Cardiac muscle cell (in vitro differentiated cells and primary cell): ENCODE measurements at regions not wholly inside any gene's neighbourhood (a gene's known extent, or its start where the extent isn't known, plus 50 kb on each side); places are given as distances from the start of the nearest gene placed in this dataset.

Experiments used
- DNase-seq, 2 donors: peaks; one replicate each; pipeline versions ENCODE4 v3.0.0 to v3.0.0-alpha.2; 2010 to 2017; ENCODE audit warnings: low read depth in 1 of 2, low spot score in 1 of 2
- H3K27ac ChIP-seq: fragments of 200-600 bp; sonication (generic); 2 replicates; pipeline ENCODE4 v1.5.1; 2016
- H3K27me3 ChIP-seq: fragments of 200-600 bp; sonication (generic); 2 replicates; pipeline ENCODE4 v1.6.0; 2016; ENCODE audit warnings: control low read depth
- H3K36me3 ChIP-seq: fragments of 200-600 bp; sonication (generic); 2 replicates; pipeline ENCODE4 v1.5.1; 2016; ENCODE audit warnings: control low read depth
- H3K4me1 ChIP-seq: fragments of 200-600 bp; sonication (generic); 2 replicates; pipeline ENCODE4 v1.8.1; 2017; ENCODE audit warnings: low read depth, mild to moderate bottlenecking, mixed run types
- H3K4me3 ChIP-seq: fragments of 200-600 bp; sonication (generic); 2 replicates; pipeline ENCODE4 v1.5.1; 2016; ENCODE audit warnings: mild to moderate bottlenecking
- H3K9me3 ChIP-seq: fragments of 200-600 bp; sonication (generic); 2 replicates; pipeline ENCODE4 v1.5.1; 2017; ENCODE audit warnings: low read depth, mild to moderate bottlenecking, control low read depth
- TF ChIP-seq, protein P1 (sequence below): IDR thresholded peaks from 2 replicates; pipeline ENCODE4 v1.5.1; 2012; ENCODE audit warnings: low read depth, mild to moderate bottlenecking, low read length

DNA sequence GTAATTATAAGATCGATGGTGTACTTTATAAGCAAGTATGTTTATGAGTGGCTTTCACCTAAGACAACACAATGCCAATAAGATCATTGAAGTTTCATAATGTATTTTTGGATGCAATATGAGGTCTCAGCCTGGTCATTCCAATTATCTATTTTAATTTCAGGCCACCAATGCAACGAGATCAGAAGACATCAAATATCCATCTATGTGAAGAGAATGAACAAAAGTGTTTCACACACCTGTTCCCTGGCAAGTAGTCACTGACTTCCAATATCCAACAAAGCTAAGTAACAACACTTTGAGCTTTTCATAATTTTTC is 53.6 kb upstream of the TMCO5A start:
- no peak overlapping the region for H3K27ac ChIP-seq

DNA sequence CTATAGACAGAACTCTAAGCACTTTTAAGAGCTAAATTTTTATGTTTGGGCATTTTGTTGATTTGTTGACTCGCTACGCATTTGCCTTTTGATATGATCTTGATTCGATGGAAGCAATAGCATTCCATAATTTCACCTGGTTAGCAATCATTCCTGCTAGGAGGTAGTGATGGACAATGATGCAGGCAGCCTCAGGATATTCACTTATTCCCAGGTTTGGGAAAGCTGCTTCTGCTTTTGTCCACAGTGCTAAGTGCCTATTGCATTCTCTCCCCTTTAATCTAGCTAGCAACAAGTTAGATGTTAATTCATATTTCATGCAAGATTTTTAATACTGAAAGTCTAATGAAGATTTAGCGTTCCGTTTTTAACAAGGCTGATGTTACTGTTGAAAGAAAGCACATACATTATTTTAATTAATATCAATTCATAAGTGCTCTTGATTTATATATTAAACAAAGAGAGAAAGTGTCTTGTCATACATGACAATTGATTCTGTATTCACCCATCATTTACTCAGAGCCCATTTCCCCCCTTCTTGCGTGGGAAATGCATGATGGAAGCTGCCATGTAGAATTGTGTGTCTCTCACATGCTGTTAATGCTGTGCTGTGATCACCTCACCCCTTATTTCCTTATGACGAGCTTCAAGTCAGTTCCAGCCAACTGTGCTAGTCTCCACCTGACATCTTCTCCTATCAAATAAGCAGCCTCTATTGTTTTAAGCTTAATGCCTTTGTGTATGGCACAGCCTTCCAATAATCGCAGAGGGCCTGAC is 53.0 kb upstream of the TMCO5A start:
- H3K9me3 ChIP-seq = no peaks in the 10 kb centered on the region
- peaks cover 17% of the 10 kb centered on the region for H3K4me1 ChIP-seq
- H3K36me3 ChIP-seq = no peaks in the 10 kb centered on the region
- H3K27me3 ChIP-seq = no peaks in the 10 kb centered on the region
- TF ChIP-seq, protein P1, sequence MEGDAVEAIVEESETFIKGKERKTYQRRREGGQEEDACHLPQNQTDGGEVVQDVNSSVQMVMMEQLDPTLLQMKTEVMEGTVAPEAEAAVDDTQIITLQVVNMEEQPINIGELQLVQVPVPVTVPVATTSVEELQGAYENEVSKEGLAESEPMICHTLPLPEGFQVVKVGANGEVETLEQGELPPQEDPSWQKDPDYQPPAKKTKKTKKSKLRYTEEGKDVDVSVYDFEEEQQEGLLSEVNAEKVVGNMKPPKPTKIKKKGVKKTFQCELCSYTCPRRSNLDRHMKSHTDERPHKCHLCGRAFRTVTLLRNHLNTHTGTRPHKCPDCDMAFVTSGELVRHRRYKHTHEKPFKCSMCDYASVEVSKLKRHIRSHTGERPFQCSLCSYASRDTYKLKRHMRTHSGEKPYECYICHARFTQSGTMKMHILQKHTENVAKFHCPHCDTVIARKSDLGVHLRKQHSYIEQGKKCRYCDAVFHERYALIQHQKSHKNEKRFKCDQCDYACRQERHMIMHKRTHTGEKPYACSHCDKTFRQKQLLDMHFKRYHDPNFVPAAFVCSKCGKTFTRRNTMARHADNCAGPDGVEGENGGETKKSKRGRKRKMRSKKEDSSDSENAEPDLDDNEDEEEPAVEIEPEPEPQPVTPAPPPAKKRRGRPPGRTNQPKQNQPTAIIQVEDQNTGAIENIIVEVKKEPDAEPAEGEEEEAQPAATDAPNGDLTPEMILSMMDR = no peak
- no peak overlapping the region for H3K4me3 ChIP-seq
- no peak for DNase-seq
- H3K27ac ChIP-seq = no peak overlapping the region

More for the DNA sequence above, 53.6 kb upstream of the TMCO5A start:
- Histone ChIP-seq H3K4me1 (peaks cover 17% of the 10 kb centered on the region), H3K27me3 (no peaks in the 10 kb centered on the region), H3K9me3 (no peaks in the 10 kb centered on the region), H3K36me3 (no peaks in the 10 kb centered on the region), H3K4me3 (no peak overlapping the region)
- TF ChIP-seq, protein P1 = no peak
- DNase-seq = no peak

DNA sequence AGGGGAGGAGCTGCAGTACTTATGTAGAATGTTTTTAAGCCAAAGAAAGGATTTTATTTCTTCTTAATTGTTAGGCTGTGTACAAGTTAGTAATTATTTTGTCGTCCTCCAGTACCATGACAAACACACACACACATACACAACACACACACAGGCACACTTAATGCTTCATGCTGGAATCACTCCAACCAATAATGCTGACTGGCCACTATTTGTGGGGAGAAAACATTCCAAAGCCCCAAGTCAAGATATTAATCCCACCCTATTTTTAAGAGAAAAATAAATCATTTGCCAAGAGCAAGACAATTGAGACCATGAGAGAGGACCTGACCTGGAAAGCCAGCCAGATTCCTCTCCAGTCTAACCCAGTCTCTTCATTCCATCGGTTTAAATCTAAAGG is 51.8 kb upstream of the TMCO5A start:
- Histone ChIP-seq H3K9me3 (no peaks in the 10 kb centered on the region), H3K36me3 (no peaks in the 10 kb centered on the region), H3K4me1 (peaks cover 17% of the 10 kb centered on the region), H3K27ac (no peak overlapping the region), H3K27me3 (no peaks in the 10 kb centered on the region), H3K4me3 (no peak overlapping the region)
- TF ChIP-seq, protein P1 = no peak
- no peak for DNase-seq
